Stimulated activated CD4-positive, alpha-beta T cell treated with anti-CD3 and anti-CD28 coated beads, Interleukin-1b, Interleukin-23, amount 100 ng/mL, for 24 hours (primary cell): ENCODE measurements at regions not wholly inside any gene's neighbourhood (a gene's known extent, or its start where the extent isn't known, plus 50 kb on each side); places are given as distances from the start of the nearest gene placed in this dataset.

Experiments
- DNase-seq, 4 experiments: peaks; one replicate each; pipeline ENCODE4 v3.0.0-alpha.2; 2020; ENCODE audit warnings: low read depth in 4 of 4, low spot score in 1 of 4

- no peak for DNase-seq
Measured at GRCh38 chr2:120424274-120424796, 78.4 kb downstream of the INHBB start.

DNA sequence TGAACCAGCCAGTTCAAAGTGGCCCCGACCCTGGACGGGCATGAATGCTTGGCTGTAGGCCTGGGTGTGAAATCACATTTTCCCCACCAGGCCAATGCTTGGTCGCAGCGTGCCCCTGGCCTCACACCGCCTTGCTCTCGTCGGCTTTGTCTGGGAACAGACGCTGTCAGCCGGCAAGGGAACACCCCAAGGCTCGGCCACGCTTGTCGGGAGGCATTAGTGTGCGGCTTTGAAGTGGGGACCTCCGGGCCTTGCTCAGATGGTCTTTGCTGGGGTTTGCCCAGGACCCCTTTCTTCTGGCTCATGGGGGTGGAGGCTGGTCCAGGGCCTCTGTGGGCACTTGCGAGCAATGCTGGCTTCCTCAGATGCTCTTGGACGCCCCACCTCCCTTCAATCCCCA is 79.1 kb downstream of the INHBB start:
- DNase-seq, result no peak

GRCh38 chr2:120428748-120429147 is 82.8 kb downstream of the INHBB start:
- DNase-seq, result no peak

GRCh38 chr2:120429586-120430500 is 83.9 kb downstream of the INHBB start:
- DNase-seq, result no peak

GRCh38 chr2:120430501-120430830 is 84.5 kb downstream of the INHBB start:
- DNase-seq, result no peak

DNA sequence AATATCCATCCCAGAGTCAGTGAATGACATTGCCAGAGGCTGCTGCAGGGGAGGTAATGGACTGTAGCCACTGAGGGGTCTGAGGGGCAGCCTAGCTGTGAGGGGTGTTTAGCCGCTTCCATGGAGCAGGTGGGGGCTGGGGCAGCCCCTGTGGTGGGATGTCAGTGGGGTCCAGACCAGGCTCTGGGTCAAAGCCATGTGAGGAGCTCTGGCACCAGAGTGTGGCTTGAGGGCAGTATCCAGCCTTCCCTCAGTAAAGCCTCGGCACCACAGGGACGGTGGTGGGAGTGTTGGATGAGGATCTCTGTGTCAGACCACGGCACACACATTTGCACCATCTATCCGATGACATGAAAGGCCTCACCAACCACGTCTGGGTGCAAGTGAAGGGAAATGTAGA is 85.0 kb downstream of the INHBB start:
- no peak for DNase-seq

GRCh38 chr2:120431386-120432292 is 85.7 kb downstream of the INHBB start:
- no peak for DNase-seq

DNA sequence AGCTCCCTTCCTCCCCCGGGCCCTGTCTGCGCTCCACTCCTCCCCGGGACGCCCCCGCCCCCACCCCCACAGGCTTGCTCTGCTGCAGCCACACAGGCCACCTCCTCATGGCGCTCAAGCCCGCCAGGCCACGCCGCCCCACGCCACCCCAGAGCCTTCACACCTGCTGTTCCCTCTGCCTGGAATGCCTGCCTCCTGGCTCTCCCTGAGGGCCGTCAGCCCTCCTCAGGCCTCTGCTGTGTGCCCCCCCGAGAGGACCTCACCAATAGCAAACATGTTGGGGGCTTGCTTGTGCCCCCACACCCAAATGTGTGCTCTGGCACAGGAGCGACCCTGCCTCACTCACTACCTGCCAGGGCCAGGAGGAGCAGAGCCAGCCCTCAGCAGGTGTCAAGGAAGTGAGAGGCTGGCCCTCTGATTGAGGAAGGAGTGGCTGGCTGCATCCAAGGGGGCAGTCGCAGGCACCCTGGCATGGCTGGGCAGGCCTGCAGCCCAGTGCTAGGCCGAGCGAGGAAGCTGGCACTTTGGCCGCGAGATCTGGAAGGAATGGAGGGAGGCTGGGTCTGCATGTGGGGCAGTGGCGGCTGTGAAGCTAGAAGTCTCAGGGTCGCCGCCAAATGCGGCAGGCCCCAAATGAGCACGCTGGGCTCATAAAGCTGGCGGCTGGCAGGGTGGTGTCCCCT is 86.5 kb downstream of the INHBB start:
- DNase-seq, result no peak

GRCh38 chr2:120432976-120433815 is 87.3 kb downstream of the INHBB start:
- no peak for DNase-seq

DNA sequence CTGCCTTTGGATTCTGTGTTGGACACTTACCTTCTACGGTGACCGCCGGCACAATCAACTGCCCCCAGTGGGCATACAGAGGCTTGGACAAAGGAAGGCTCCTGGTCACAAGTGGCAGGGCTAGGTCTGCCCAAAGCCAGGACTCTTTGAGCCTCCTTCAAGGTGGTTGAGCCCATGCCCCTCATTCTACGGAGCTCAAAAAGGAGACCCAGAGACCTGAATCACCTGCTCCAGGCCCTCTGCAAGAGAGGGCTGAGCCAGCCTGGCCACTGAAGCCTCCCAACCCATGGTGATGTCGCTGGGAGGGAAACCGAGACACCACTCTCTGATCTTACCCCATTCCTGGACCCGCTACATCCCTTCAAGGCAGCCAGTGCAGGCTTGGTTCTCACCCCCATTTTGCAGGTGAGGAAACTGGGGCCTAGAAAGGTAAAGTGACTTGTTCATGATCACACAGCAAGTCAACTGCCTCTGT is 87.9 kb downstream of the INHBB start:
- DNase-seq, result no peak

DNA sequence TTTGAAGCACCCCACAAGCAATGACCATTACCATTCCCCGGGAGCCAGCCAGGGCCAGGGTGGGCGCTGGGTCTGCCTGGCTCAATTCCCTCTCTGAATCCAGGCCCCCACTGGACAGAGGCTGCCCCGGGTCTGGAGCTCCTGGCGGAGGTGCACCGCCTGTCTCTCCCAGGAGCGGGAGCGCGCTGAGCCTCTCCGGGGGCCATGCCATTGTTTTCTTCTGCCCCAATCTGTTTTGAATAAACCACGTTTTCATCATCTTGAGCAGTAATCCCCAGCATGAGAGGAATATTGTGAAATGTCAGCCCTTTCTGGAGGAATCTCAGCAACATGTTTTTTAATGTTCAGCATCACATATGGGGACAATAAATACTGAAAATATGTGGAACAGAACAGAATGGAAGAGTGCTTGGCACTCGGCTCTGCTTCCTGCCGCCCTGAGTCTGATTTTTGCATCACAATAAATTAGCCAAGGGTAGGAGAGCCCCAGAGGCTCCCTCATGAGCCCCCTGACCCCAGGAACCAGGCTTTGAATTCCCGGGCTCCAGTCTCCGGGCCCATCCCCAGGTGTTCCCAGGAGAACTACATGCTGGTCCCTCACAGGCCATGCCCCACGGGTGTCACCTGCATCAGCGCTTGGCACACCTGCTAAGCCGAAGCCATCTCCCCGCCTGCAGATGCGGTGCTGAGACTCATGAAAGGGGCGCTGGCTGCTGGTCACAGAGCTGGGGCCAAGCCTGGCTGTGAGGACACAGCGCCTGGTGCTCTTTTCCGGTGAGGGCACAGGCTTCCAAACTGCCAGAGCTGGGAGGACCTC is 88.8 kb downstream of the INHBB start:
- DNase-seq, result no peak

- no peak for DNase-seq
Measured at GRCh38 chr2:120435671-120436459, 89.9 kb downstream of the INHBB start.

DNA sequence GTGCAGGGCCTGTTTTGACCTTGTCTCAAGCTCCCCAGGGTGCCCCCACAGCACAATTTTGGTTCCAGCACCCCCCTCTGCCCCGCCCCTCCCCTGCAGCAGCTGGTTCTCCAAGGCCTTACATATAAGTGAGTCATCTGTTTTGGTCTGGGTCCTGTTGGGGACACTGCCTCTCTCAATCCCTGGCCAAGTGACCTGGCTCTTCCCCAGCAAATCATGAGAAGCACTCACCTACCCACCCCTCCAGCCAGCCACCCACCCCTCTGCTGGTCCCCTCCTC is 90.5 kb downstream of the INHBB start:
- DNase-seq, result no peak

DNA sequence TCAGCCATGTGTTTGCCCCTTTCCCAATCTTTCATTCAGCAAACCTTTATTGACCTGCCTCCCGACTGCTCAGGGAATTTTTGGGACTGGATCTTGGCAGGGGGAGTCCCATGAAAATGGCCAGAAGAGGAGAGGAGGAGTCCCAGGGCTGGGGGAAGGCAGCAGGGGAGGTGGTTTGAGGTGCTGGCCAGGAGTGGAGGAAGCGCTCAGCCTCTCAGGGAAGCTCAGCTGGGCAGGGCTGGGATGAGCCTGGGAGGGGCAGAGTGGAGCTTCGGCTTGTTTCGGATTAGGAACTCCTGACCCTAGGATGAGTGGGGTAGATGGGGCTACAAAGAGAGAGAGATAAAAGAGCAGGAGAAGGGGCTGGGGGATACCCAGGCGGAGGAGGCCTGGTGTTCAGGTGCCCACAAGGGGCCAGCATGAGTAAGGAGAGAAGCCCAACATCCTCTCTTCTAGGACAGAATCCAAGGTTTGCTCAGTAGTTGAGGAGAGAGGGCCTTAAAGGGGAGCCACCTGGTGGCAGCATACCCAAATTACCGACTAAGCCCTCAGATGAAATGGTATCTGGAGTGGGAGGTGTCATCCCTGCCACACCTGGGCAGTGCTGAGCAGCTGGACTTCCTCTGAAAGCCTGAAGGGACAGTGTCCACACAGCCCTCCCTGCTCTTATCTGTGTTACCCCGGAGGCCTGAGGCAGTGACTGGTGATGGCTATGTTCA is 91.1 kb downstream of the INHBB start:
- no peak for DNase-seq

DNA sequence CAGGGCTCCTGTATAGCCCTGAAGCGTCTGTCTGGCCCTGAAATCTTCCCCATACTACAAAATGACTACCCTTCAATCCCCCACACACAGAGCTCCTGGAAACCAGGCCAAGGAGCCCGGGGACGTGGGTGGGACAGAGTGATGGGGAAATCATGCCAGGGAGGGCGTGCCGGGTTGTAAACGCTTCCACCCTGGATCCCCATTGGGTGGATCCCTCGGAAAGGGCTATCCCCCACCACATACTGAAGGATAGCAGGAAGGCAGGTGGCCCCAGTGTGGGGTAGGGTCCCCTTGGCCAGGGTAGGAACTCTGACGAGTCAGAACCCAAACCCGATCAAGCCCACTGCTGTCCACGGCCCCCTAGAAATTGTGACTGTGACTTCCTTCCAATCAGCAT is 91.7 kb downstream of the INHBB start:
- DNase-seq, result no peak

- no peak for DNase-seq
Measured at GRCh38 chr2:120438301-120439066, 92.5 kb downstream of the INHBB start.

- DNase-seq, result no peak
Measured at GRCh38 chr2:120439067-120439368, 93.1 kb downstream of the INHBB start.
